PC-9 (cell line): ENCODE measurements at regions not wholly inside any gene's neighbourhood (a gene's known extent, or its start where the extent isn't known, plus 50 kb on each side); places are given as distances from the start of the nearest gene placed in this dataset.

Experiments
- BruUV-seq: library from RNA; stranded (reverse); fragments of 400-500 nt; replicated peaks from 2 replicates; lab custom pipeline; 2021; lab: Mats Ljungman, UMichigan
- CTCF ChIA-PET: fragments of 300-600 bp; sonication (Branson Sonifier 250); formaldehyde crosslinking; loops from one replicate; lab custom pipeline; 2022; ENCODE audit warnings: antibody characterized with exemption; lab: Charles Lee
- POLR2A ChIA-PET: fragments of 300-600 bp; sonication (Branson Sonifier 250); formaldehyde crosslinking; loops from one replicate; lab custom pipeline; 2022; ENCODE audit warnings: antibody characterized with exemption; ENCODE audit not compliant: unreplicated experiment; lab: Charles Lee
- DNase-seq, 2 experiments: peaks; one replicate each; pipeline versions ENCODE4 v3.0.0 to v3.0.0-alpha.2; 2015 to 2022; ENCODE audit warnings: mixed read lengths in 1 of 2
- H2AFZ ChIP-seq: fragments of 200-600 bp; sonication (generic); 2 replicates; pipeline ENCODE4 v1.8.1; 2017; ENCODE audit warnings: antibody characterized with exemption
- H3F3A ChIP-seq: fragments of 200-600 bp; sonication (generic); 2 replicates; pipeline ENCODE4 v1.8.1; 2017; ENCODE audit warnings: antibody characterized with exemption, mild to moderate bottlenecking, low read depth; ENCODE audit not compliant: insufficient read depth
- H3K27ac ChIP-seq: fragments of 200-600 bp; sonication (generic); 2 replicates; pipeline ENCODE4 v1.6.1; 2016; ENCODE audit warnings: mixed run types
- H3K27me3 ChIP-seq: fragments of 200-600 bp; sonication (generic); 2 replicates; pipeline ENCODE4 v1.6.1; 2016; ENCODE audit warnings: low read depth, mixed run types; ENCODE audit not compliant: insufficient read depth
- H3K36me3 ChIP-seq: fragments of 200-600 bp; sonication (generic); 2 replicates; pipeline ENCODE4 v1.6.1; 2016; ENCODE audit warnings: low read depth, mixed run types
- H3K4me1 ChIP-seq: fragments of 200-600 bp; sonication (generic); replicated peaks from 2 replicates; pipeline ENCODE4 v1.6.1; 2016; ENCODE audit warnings: mixed run types; ENCODE audit not compliant: insufficient read depth
- H3K4me2 ChIP-seq: fragments of 200-600 bp; sonication (generic); 2 replicates; pipeline ENCODE4 v1.6.1; 2017; ENCODE audit warnings: mixed run types
- H3K4me3 ChIP-seq: fragments of 200-600 bp; sonication (generic); 2 replicates; pipeline ENCODE4 v1.6.1; 2016; ENCODE audit warnings: mixed run types
- H3K79me2 ChIP-seq: fragments of 200-600 bp; sonication (generic); 2 replicates; pipeline ENCODE4 v1.6.1; 2017; ENCODE audit warnings: low read depth, mixed run types
- H3K9me2 ChIP-seq: fragments of 200-600 bp; sonication (generic); 2 replicates; pipeline ENCODE4 v1.8.1; 2017; ENCODE audit warnings: mild to moderate bottlenecking; ENCODE audit not compliant: insufficient read depth
- H3K9me3 ChIP-seq: fragments of 200-600 bp; sonication (generic); 2 replicates; pipeline ENCODE4 v1.8.1; 2016; ENCODE audit warnings: low read depth; ENCODE audit not compliant: insufficient read depth
- H4K20me1 ChIP-seq: fragments of 200-600 bp; sonication (generic); 2 replicates; pipeline ENCODE4 v1.8.1; 2017; ENCODE audit not compliant: insufficient read depth
- EZH2 ChIP-seq: fragments of 200-600 bp; sonication (generic); IDR thresholded peaks from 2 replicates; pipeline ENCODE4 v1.8.0; 2017; ENCODE audit warnings: antibody characterized with exemption, low read depth
- intact Hi-C: fragments of 100-400 bp; cut with micrococcal nuclease; formaldehyde crosslinking; loops from one replicate; pipeline ENCODE4 v1.10.0; 2022; ENCODE audit not compliant: unreplicated experiment
- TF ChIP-seq, protein P1 (sequence below): fragments of 200-600 bp; sonication (generic); conservative IDR thresholded peaks from 2 replicates; pipeline ENCODE4 v1.6.1; 2017; ENCODE audit warnings: mixed run types, antibody characterized with exemption, mild to moderate bottlenecking, moderate library complexity

DNA sequence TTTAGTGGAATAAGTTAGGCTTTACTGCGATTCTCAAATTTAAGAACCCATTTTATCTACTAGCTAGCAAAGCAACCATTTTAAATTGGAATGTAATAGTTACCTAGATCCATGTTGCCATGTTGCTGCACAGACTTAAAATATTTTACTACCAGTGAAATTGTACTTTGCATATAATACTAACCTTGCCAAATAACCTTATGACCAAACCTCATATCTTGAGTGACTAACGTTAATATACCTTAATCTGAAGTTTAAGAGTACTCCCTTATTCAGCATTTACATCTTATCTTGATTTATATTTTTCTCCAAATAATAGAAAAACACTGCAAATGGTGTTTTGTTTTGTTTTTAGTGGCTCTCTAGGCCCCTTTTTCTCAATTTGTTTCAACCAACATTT, 50.3 kb upstream of the NAB1 start:
- Histone ChIP-seq H3K36me3 (no peaks in the 10 kb centered on the region), H3K4me1 (no peaks in the 10 kb centered on the region), H2AFZ (no peak overlapping the region), H3K4me2 (no peak overlapping the region), H4K20me1 (no peaks in the 10 kb centered on the region), H3K4me3 (no peak overlapping the region), H3K79me2 (no peaks in the 10 kb centered on the region), H3K27me3 (no peaks in the 10 kb centered on the region), H3K9me2 (no peaks in the 10 kb centered on the region), H3K9me3 (no peaks in the 10 kb centered on the region), H3K27ac (no peak overlapping the region), H3F3A (no peaks in the 10 kb centered on the region)
- no peak for DNase-seq
- intact Hi-C loops, result no loop called here
- no TSS peak for BruUV-seq
- CTCF ChIA-PET, result no interaction called here
- POLR2A ChIA-PET, result no interaction called here
- TF ChIP-seq, protein P1, sequence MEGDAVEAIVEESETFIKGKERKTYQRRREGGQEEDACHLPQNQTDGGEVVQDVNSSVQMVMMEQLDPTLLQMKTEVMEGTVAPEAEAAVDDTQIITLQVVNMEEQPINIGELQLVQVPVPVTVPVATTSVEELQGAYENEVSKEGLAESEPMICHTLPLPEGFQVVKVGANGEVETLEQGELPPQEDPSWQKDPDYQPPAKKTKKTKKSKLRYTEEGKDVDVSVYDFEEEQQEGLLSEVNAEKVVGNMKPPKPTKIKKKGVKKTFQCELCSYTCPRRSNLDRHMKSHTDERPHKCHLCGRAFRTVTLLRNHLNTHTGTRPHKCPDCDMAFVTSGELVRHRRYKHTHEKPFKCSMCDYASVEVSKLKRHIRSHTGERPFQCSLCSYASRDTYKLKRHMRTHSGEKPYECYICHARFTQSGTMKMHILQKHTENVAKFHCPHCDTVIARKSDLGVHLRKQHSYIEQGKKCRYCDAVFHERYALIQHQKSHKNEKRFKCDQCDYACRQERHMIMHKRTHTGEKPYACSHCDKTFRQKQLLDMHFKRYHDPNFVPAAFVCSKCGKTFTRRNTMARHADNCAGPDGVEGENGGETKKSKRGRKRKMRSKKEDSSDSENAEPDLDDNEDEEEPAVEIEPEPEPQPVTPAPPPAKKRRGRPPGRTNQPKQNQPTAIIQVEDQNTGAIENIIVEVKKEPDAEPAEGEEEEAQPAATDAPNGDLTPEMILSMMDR, result no peak
- no peak for TF ChIP-seq EZH2

DNA sequence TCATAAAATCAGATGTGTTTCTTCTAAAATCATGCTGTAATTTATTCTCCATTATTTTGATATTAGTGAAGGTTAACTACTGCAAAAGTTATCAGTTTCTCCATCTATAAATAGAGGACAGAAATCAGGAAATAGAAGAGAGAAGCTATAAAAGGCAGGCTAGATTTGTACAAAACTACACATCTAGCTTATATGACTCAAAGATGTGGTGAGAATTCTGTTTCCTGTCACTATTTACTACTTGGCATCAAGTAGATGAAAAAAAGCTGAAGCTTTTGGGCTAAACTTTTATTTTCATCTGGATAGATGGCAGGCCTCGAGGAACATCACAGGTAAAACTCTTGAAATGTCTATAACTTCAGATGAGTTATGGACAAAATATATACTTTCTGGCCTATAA, 49.8 kb upstream of the NAB1 start:
- Histone ChIP-seq H2AFZ (no peak overlapping the region), H3K4me1 (no peaks in the 10 kb centered on the region), H3K36me3 (no peaks in the 10 kb centered on the region), H3K27ac (no peak overlapping the region), H4K20me1 (no peaks in the 10 kb centered on the region), H3K4me2 (no peak overlapping the region), H3K9me2 (no peaks in the 10 kb centered on the region), H3K27me3 (no peaks in the 10 kb centered on the region), H3K4me3 (no peak overlapping the region), H3K79me2 (no peaks in the 10 kb centered on the region), H3K9me3 (no peaks in the 10 kb centered on the region), H3F3A (no peaks in the 10 kb centered on the region)
- TF ChIP-seq, protein P1, result no peak
- no peak for TF ChIP-seq EZH2
- BruUV-seq, result no TSS peak
- intact Hi-C loops, result no loop called here
- ChIA-PET CTCF (no interaction called here), POLR2A (no interaction called here)
- no peak for DNase-seq
